ENCODE measurements at regions not wholly inside any gene's neighbourhood (a gene's known extent, or its start where the extent isn't known, plus 50 kb on each side); places are given as distances from the start of the nearest gene placed in this dataset.
A peak's percentile ranks its signal among the peaks of the same experiment; 100 is the strongest.

- Histone ChIP-seq H2BK12ac (ENCODE audit: low read length in 2 of 2) (no peak overlapping the region), H2AFZ (ENCODE audit: low read depth, low read length) (peak overlapping the region; percentile 4), H4K91ac (ENCODE audit: low read length) (no peak overlapping the region), H2AK5ac (ENCODE audit: low read length, severe bottlenecking) (no peak overlapping the region), H2BK120ac (ENCODE audit: low read depth, low read length) (no peak overlapping the region), H3K4me3 (ENCODE audit: insufficient read depth in 1 of 2, low read depth in 1 of 2, low read length in 2 of 2) (no peak overlapping the region), H3K23ac (ENCODE audit: low read length in 2 of 2) (peak overlapping the region in 1 of 2 experiments; percentile 80), H3K79me1 (replicated peaks; ENCODE audit: low read length, poor library complexity, severe bottlenecking) (no peaks in the 10 kb centered on the region), H3K27ac (ENCODE audit: low read length, poor library complexity, severe bottlenecking) (no peak overlapping the region), H3K4me2 (ENCODE audit: low read length, poor library complexity, severe bottlenecking) (no peak overlapping the region), H3K4ac (ENCODE audit: low read depth in 1 of 2, low read length in 2 of 2) (no peak overlapping the region), H3K36me3 (ENCODE audit: control insufficient read depth in 1 of 2, insufficient read depth in 2 of 2, low read depth in 1 of 2, low read length in 2 of 2) (peaks cover 0 to 3% of the 10 kb centered on the region in 2 experiments), H2BK15ac (ENCODE audit: low read depth, poor library complexity, severe bottlenecking) (no peak overlapping the region), H3K9me3 (ENCODE audit: control insufficient read depth, low read length) (no peaks in the 10 kb centered on the region), H2BK5ac (ENCODE audit: low read depth, low read length, poor library complexity, severe bottlenecking) (no peak overlapping the region), H3K14ac (ENCODE audit: low read length in 2 of 2) (peak overlapping the region in 1 of 2 experiments; percentile 60), H3K27me3 (ENCODE audit: control insufficient read depth in 1 of 2, insufficient read depth in 1 of 2, low read length in 2 of 2) (no peaks in the 10 kb centered on the region), H4K8ac (ENCODE audit: low read length) (no peak overlapping the region), H3K4me1 (ENCODE audit: control insufficient read depth, insufficient read depth, low read depth, low read length) (no peaks in the 10 kb centered on the region), H3K9ac (ENCODE audit: low read length) (no peak overlapping the region), H3K18ac (ENCODE audit: low read depth in 1 of 2, low read length in 2 of 2) (no peak overlapping the region)
- no peak for DNase-seq
- WGBS = 98% methylated on average over 36 of the region's 43 CpGs
Observed at GRCh38 chr4:137420901-137421396, 111.3 kb downstream of the PCDH18 start.

GRCh38 chr4:137417676-137418075, 114.6 kb downstream of the PCDH18 start:
- H3K4ac ChIP-seq (ENCODE audit: low read depth in 1 of 2, low read length in 2 of 2) = no peak overlapping the region
- H2BK5ac ChIP-seq (ENCODE audit: low read depth, low read length, poor library complexity, severe bottlenecking) = no peak overlapping the region
- no peak overlapping the region for H2BK120ac ChIP-seq (ENCODE audit: low read depth, low read length)
- no peak overlapping the region for H4K8ac ChIP-seq (ENCODE audit: low read length)
- H2AK5ac ChIP-seq (ENCODE audit: low read length, severe bottlenecking) = no peak overlapping the region
- no peaks in the 10 kb centered on the region for H3K79me1 ChIP-seq (replicated peaks; ENCODE audit: low read length, poor library complexity, severe bottlenecking)
- no peaks in the 10 kb centered on the region for H3K27me3 ChIP-seq (ENCODE audit: control insufficient read depth in 1 of 2, insufficient read depth in 1 of 2, low read length in 2 of 2)
- DNase-seq = no peak
- no peak overlapping the region for H3K4me2 ChIP-seq (ENCODE audit: low read length, poor library complexity, severe bottlenecking)
- 100% methylated on average over 1 of the region's 2 CpGs for WGBS
- no peaks in the 10 kb centered on the region for H3K9me3 ChIP-seq (ENCODE audit: control insufficient read depth, low read length)
- H2BK15ac ChIP-seq (ENCODE audit: low read depth, poor library complexity, severe bottlenecking) = no peak overlapping the region
- H3K27ac ChIP-seq (ENCODE audit: low read length, poor library complexity, severe bottlenecking) = no peak overlapping the region
- H3K23ac ChIP-seq (ENCODE audit: low read length in 2 of 2) = no peak overlapping the region
- H3K14ac ChIP-seq (ENCODE audit: low read length in 2 of 2) = no peak overlapping the region
- H3K9ac ChIP-seq (ENCODE audit: low read length) = no peak overlapping the region
- no peaks in the 10 kb centered on the region for H3K4me1 ChIP-seq (ENCODE audit: control insufficient read depth, insufficient read depth, low read depth, low read length)
- no peak overlapping the region for H4K91ac ChIP-seq (ENCODE audit: low read length)
- H3K36me3 ChIP-seq (ENCODE audit: control insufficient read depth in 1 of 2, insufficient read depth in 2 of 2, low read depth in 1 of 2, low read length in 2 of 2) = peaks cover 0 to 3% of the 10 kb centered on the region in 2 experiments
- no peak overlapping the region for H3K4me3 ChIP-seq (ENCODE audit: insufficient read depth in 1 of 2, low read depth in 1 of 2, low read length in 2 of 2)
- H3K18ac ChIP-seq (ENCODE audit: low read depth in 1 of 2, low read length in 2 of 2) = no peak overlapping the region
- H2AFZ ChIP-seq (ENCODE audit: low read depth, low read length) = no peak overlapping the region
- H2BK12ac ChIP-seq (ENCODE audit: low read length in 2 of 2) = no peak overlapping the region

DNA sequence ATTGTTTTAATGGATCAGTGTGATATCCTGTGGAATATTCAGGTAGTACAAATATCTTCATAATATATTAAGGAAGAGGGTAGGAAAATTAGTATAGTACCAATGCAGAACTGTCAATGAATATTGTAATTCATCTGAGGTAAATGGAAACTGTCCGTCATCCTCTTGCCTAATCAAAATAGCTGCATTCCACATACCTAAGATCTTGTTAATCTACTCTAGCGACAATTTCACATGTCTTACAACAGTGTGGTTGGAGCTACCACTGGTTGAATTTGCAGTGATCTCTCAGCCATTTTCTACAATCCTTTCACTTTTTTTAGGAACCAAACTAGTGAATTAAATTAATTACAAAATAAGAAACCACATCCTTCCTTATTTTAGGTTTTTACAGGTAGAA, 117.5 kb downstream of the PCDH18 start:
- no peak for DNase-seq
- Histone ChIP-seq H2BK12ac (ENCODE audit: low read length in 2 of 2) (no peak overlapping the region), H3K23ac (ENCODE audit: low read length in 2 of 2) (no peak overlapping the region), H2BK5ac (ENCODE audit: low read depth, low read length, poor library complexity, severe bottlenecking) (no peak overlapping the region), H2BK15ac (ENCODE audit: low read depth, poor library complexity, severe bottlenecking) (no peak overlapping the region), H3K9me3 (ENCODE audit: control insufficient read depth, low read length) (no peaks in the 10 kb centered on the region), H2BK120ac (ENCODE audit: low read depth, low read length) (no peak overlapping the region), H4K8ac (ENCODE audit: low read length) (no peak overlapping the region), H3K4me1 (ENCODE audit: control insufficient read depth, insufficient read depth, low read depth, low read length) (no peaks in the 10 kb centered on the region), H3K27me3 (ENCODE audit: control insufficient read depth in 1 of 2, insufficient read depth in 1 of 2, low read length in 2 of 2) (no peaks in the 10 kb centered on the region), H2AFZ (ENCODE audit: low read depth, low read length) (no peak overlapping the region), H3K36me3 (ENCODE audit: control insufficient read depth in 1 of 2, insufficient read depth in 2 of 2, low read depth in 1 of 2, low read length in 2 of 2) (no peaks in the 10 kb centered on the region), H3K4me3 (ENCODE audit: insufficient read depth in 1 of 2, low read depth in 1 of 2, low read length in 2 of 2) (no peak overlapping the region), H3K4ac (ENCODE audit: low read depth in 1 of 2, low read length in 2 of 2) (no peak overlapping the region), H3K4me2 (ENCODE audit: low read length, poor library complexity, severe bottlenecking) (no peak overlapping the region), H3K79me1 (replicated peaks; ENCODE audit: low read length, poor library complexity, severe bottlenecking) (no peaks in the 10 kb centered on the region), H3K14ac (ENCODE audit: low read length in 2 of 2) (no peak overlapping the region), H2AK5ac (ENCODE audit: low read length, severe bottlenecking) (no peak overlapping the region), H4K91ac (ENCODE audit: low read length) (no peak overlapping the region), H3K9ac (ENCODE audit: low read length) (no peak overlapping the region), H3K27ac (ENCODE audit: low read length, poor library complexity, severe bottlenecking) (no peak overlapping the region), H3K18ac (ENCODE audit: low read depth in 1 of 2, low read length in 2 of 2) (no peak overlapping the region)
- WGBS = 94% methylated on average over 2 of the region's 2 CpGs

DNA sequence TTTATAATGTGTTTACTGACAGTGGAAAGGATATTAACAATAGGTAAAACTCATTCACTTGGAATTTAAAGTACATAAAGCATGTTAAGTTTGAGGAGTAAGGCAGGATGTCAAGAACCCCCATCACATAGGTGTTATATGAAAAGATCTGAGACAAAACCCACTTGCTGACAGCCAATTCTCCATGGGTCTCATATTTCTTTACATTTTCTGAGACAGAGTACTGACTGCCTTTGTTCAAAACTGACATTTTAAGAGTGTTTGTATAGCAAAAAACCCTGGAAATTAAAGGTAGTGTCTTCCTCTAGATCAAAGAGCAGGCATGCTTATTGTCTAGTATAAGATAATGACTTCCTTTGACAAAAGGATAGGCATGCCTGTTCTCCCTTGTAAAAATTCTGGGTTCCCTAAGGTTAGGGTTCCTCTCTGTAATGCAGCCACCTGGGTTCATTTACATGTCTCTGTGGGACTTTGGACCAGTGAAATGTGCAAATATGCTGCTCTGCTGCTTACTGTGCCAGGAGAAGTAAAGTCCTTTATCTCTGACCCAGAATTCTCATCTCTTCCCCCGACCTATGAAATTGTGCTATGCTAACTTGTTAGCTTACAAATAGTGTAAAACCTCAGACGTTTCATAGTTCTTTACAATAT, 123.6 kb downstream of the PCDH18 start:
- Histone ChIP-seq H3K4ac (ENCODE audit: low read depth in 1 of 2, low read length in 2 of 2) (no peak overlapping the region), H2BK5ac (ENCODE audit: low read depth, low read length, poor library complexity, severe bottlenecking) (no peak overlapping the region), H3K36me3 (ENCODE audit: control insufficient read depth in 1 of 2, insufficient read depth in 2 of 2, low read depth in 1 of 2, low read length in 2 of 2) (no peaks in the 10 kb centered on the region), H2AFZ (ENCODE audit: low read depth, low read length) (no peak overlapping the region), H3K79me1 (replicated peaks; ENCODE audit: low read length, poor library complexity, severe bottlenecking) (no peaks in the 10 kb centered on the region), H4K8ac (ENCODE audit: low read length) (no peak overlapping the region), H3K9ac (ENCODE audit: low read length) (no peak overlapping the region), H3K4me3 (ENCODE audit: insufficient read depth in 1 of 2, low read depth in 1 of 2, low read length in 2 of 2) (no peak overlapping the region), H3K27ac (ENCODE audit: low read length, poor library complexity, severe bottlenecking) (no peak overlapping the region), H3K27me3 (ENCODE audit: control insufficient read depth in 1 of 2, insufficient read depth in 1 of 2, low read length in 2 of 2) (no peaks in the 10 kb centered on the region), H3K18ac (ENCODE audit: low read depth in 1 of 2, low read length in 2 of 2) (no peak overlapping the region), H3K4me1 (ENCODE audit: control insufficient read depth, insufficient read depth, low read depth, low read length) (no peaks in the 10 kb centered on the region), H2BK120ac (ENCODE audit: low read depth, low read length) (no peak overlapping the region), H3K9me3 (ENCODE audit: control insufficient read depth, low read length) (no peaks in the 10 kb centered on the region), H2AK5ac (ENCODE audit: low read length, severe bottlenecking) (no peak overlapping the region), H2BK12ac (ENCODE audit: low read length in 2 of 2) (no peak overlapping the region), H2BK15ac (ENCODE audit: low read depth, poor library complexity, severe bottlenecking) (no peak overlapping the region), H4K91ac (ENCODE audit: low read length) (no peak overlapping the region), H3K23ac (ENCODE audit: low read length in 2 of 2) (no peak overlapping the region), H3K14ac (ENCODE audit: low read length in 2 of 2) (no peak overlapping the region), H3K4me2 (ENCODE audit: low read length, poor library complexity, severe bottlenecking) (no peak overlapping the region)
- no CpG with 5 or more reads among the region's 2 CpGs for WGBS
- no peak for DNase-seq
